ENCODE measurements at regions not wholly inside any gene's neighbourhood (a gene's known extent, or its start where the extent isn't known, plus 50 kb on each side); places are given as distances from the start of the nearest gene placed in this dataset.
"Not testable (repeated sequence)": the region's sequence is repeated elsewhere in the genome, so short reads cannot be mapped to it uniquely, and the experiment has no call there.

DNA sequence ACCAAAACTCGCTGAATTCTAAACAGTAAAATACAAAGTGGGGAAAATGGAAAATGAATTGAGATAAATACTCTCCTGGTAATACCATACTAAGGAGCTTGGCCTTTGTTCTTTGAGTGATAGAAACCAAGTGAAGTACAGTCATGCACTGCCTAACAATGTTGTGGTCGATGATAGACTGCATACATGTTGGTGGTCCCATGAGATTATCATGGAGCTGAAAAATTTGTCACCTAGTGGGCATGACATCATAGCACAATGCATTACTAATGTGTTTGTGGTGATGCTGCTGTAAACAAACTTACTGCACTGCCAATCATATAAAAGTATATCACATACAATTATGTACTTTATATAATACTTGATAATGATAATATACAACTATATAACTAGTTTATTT, 419.1 kb downstream of the ARL4A start:
- no peaks in the 10 kb centered on the region for H3K36me3 ChIP-seq
- intact Hi-C loops (cut with DNase I; ENCODE audit: low total_unique reads): no loop called here
- TF ChIP-seq CTCF (IDR thresholded peaks at IDR 0.05): no peak
- no peak for DNase-seq
- no peak overlapping the region for H3K4me3 ChIP-seq
- H3K9me3 ChIP-seq: no peaks in the 10 kb centered on the region
- H3K4me1 ChIP-seq: no peaks in the 10 kb centered on the region
- H3K27ac ChIP-seq: no peak overlapping the region
- no peaks in the 10 kb centered on the region for H3K27me3 ChIP-seq

GRCh38 chr7:13107291-13107690, 419.9 kb downstream of the ARL4A start:
- TF ChIP-seq CTCF (IDR thresholded peaks at IDR 0.05): no peak
- Histone ChIP-seq H3K4me1 (no peaks in the 10 kb centered on the region), H3K4me3 (no peak overlapping the region), H3K36me3 (no peaks in the 10 kb centered on the region), H3K9me3 (no peaks in the 10 kb centered on the region), H3K27me3 (no peaks in the 10 kb centered on the region), H3K27ac (no peak overlapping the region)
- DNase-seq: no peak
- intact Hi-C loops (cut with DNase I; ENCODE audit: low total_unique reads): no loop called here

DNA sequence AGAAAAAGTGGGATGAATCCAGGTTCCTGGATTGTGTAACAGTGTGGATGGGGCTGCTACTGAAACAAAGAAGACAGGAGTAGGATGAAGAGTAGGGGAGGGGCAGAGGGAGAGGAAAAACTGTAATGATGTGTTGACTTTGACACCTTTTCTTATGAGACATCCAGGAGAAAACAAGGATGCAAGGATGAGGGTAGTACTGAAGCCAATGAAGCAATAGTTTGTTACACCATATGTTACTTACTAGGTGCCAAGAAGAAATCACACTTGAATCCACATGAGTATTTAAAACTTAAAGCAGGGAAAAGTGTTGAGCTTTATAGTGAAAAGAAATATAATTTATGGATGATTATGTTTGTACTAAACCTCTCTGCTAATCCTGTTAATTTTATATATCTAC, 420.6 kb downstream of the ARL4A start:
- Histone ChIP-seq H3K27ac (no peak overlapping the region), H3K4me1 (no peaks in the 10 kb centered on the region), H3K36me3 (no peaks in the 10 kb centered on the region), H3K9me3 (no peaks in the 10 kb centered on the region), H3K27me3 (no peaks in the 10 kb centered on the region), H3K4me3 (no peak overlapping the region)
- intact Hi-C loops (cut with DNase I; ENCODE audit: low total_unique reads): no loop called here
- no peak for TF ChIP-seq CTCF (IDR thresholded peaks at IDR 0.05)
- DNase-seq: no peak

DNA sequence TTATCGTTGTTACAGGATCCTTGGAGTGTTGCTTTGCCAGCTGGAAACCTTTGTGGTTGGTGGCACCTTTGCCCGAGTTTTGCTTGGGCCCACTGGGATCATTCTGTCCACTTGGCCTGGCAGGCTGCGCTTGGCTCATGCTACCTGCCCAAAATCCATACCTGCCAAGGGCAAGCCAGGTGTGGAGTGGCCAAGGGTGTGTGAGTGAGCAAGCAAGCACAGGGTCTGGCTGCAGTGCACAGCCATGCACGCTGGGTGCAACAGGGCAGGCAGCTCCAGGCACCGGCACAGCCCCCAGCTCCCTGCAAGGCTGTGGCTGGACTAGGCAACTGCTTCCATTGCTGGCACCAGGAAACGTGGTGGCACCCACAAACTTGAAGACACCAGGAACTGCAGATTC, 421.8 kb downstream of the ARL4A start:
- H3K9me3 ChIP-seq: no peaks in the 10 kb centered on the region
- H3K36me3 ChIP-seq: no peaks in the 10 kb centered on the region
- intact Hi-C loops (cut with DNase I; ENCODE audit: low total_unique reads): no loop called here
- no peak for DNase-seq
- no peak overlapping the region for H3K4me3 ChIP-seq
- no peak for TF ChIP-seq CTCF (IDR thresholded peaks at IDR 0.05)
- no peaks in the 10 kb centered on the region for H3K27me3 ChIP-seq
- H3K4me1 ChIP-seq: no peaks in the 10 kb centered on the region
- H3K27ac ChIP-seq: no peak overlapping the region

DNA sequence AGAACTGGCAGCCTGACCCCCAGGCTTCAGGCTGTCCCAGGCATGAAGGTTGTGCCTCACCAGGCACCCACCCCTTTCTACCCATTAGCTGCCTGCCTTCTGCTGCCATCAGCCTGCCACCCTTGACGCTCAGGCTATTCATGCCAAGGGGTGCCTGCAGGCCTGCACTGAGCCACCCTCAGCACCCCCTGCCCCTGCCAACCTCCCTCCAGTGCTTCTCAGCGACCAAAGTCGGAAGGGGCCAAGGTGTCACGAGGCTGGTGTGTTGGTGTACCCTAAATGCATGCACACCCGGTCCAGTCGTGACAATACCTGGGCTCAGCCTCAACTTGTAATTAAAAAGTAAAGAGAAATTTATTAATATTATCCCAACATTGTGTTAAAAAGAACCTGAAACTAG, 422.7 kb downstream of the ARL4A start:
- Histone ChIP-seq H3K27ac (no peak overlapping the region), H3K36me3 (no peaks in the 10 kb centered on the region), H3K9me3 (no peaks in the 10 kb centered on the region), H3K27me3 (no peaks in the 10 kb centered on the region), H3K4me3 (no peak overlapping the region), H3K4me1 (no peaks in the 10 kb centered on the region)
- intact Hi-C loops (cut with DNase I; ENCODE audit: low total_unique reads): no loop called here
- no peak for DNase-seq
- TF ChIP-seq CTCF (IDR thresholded peaks at IDR 0.05): no peak

DNA sequence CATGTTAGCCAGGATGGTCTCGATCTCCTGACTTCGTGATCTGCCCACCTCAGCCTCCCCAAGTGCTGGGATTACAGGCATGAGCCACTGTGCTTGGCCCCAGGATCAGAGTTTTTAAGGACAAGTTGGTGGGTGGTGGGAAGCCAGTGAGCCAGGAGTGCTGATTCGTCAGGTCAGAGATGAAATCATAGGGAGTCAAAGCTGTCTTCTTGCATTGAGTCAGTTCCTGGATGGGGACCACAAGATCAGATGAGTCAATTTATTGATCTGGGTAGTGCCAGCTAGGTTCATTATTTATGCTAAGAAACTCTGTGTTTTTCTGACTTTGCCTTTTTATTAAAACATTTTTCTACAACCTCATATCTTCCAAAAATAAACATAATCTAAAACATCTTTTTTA, 423.8 kb downstream of the ARL4A start:
- no peak overlapping the region for H3K4me3 ChIP-seq
- no peaks in the 10 kb centered on the region for H3K4me1 ChIP-seq
- no peaks in the 10 kb centered on the region for H3K36me3 ChIP-seq
- no peak for TF ChIP-seq CTCF (IDR thresholded peaks at IDR 0.05)
- no peak for DNase-seq
- no peak overlapping the region for H3K27ac ChIP-seq
- no peaks in the 10 kb centered on the region for H3K27me3 ChIP-seq
- intact Hi-C loops (cut with DNase I; ENCODE audit: low total_unique reads): no loop called here
- H3K9me3 ChIP-seq: no peaks in the 10 kb centered on the region

DNA sequence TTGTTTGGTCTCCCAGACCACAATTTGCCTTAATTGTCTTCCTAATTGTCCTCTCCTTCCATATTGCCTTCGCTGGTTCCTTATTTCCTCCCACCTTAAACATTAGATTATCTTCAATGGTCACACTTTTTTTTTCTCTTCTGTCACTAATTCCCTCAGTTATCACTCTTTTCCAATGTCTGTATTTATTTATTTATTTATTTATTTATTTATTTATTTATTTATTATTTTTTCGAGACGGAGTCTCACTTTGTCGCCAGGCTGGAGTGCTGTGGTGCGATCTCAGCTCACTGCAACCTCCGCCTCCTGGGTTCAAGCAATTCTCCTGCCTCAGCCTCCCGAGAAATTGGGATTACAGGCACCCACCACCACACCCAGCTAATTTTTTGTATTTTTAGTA, 426.8 kb downstream of the ARL4A start:
- H3K27ac ChIP-seq; H3K9me3 ChIP-seq; H3K4me3 ChIP-seq; DNase-seq; intact Hi-C loops (cut with DNase I; ENCODE audit: low total_unique reads); H3K36me3 ChIP-seq; H3K4me1 ChIP-seq; H3K27me3 ChIP-seq: not testable (repeated sequence)
